Karpas-422 (cell line): ENCODE measurements at regions not wholly inside any gene's neighbourhood (a gene's known extent, or its start where the extent isn't known, plus 50 kb on each side); places are given as distances from the start of the nearest gene placed in this dataset.
"Not testable (repeated sequence)": the region's sequence is repeated elsewhere in the genome, so short reads cannot be mapped to it uniquely, and the experiment has no call there.

ENCODE experiments used
- DNase-seq: peaks from one replicate; pipeline ENCODE4 v3.0.0-alpha.2; 2015
- H2AFZ ChIP-seq: fragments of 200-600 bp; sonication (generic); 2 replicates; pipeline ENCODE4 v1.6.1; 2014; ENCODE audit warnings: antibody characterized with exemption, low read length, mixed read lengths
- H3K27ac ChIP-seq: fragments of 200-600 bp; sonication (generic); 2 replicates; pipeline ENCODE4 v1.5.1; 2014; ENCODE audit warnings: mild to moderate bottlenecking, low read length, moderate library complexity
- H3K27me3 ChIP-seq: fragments of 200-600 bp; sonication (generic); 2 replicates; pipeline ENCODE4 v1.6.1; 2014; ENCODE audit warnings: low read length, mixed read lengths
- H3K36me3 ChIP-seq: fragments of 200-600 bp; sonication (generic); 2 replicates; pipeline ENCODE4 v1.6.1; 2014; ENCODE audit warnings: low read length, mixed read lengths; ENCODE audit not compliant: insufficient read depth
- H3K4me1 ChIP-seq: fragments of 200-600 bp; sonication (generic); 2 replicates; pipeline ENCODE4 v1.6.1; 2014; ENCODE audit warnings: mild to moderate bottlenecking, low read length, mixed read lengths
- H3K4me2 ChIP-seq: fragments of 200-600 bp; sonication (generic); 2 replicates; pipeline ENCODE4 v1.6.1; 2014; ENCODE audit warnings: low read length, low read depth, mild to moderate bottlenecking; ENCODE audit not compliant: poor library complexity, severe bottlenecking
- H3K4me3 ChIP-seq: fragments of 200-600 bp; sonication (generic); 2 replicates; pipeline ENCODE4 v1.5.1; 2014; ENCODE audit warnings: mild to moderate bottlenecking, antibody characterized with exemption, low read length, mixed read lengths
- H3K79me2 ChIP-seq: fragments of 200-600 bp; sonication (generic); 2 replicates; pipeline ENCODE4 v1.6.1; 2014; ENCODE audit warnings: mild to moderate bottlenecking, low read length, mixed read lengths
- H3K9ac ChIP-seq: fragments of 200-600 bp; sonication (generic); 2 replicates; pipeline ENCODE4 v1.6.0; 2014; ENCODE audit warnings: low read length
- H3K9me2 ChIP-seq: fragments of 200-600 bp; sonication (generic), shearing (Covaris generic); replicated peaks from 2 replicates; pipeline ENCODE4 v1.6.0; 2014; ENCODE audit warnings: mild to moderate bottlenecking, low read length, moderate library complexity; ENCODE audit not compliant: insufficient read depth
- H3K9me3 ChIP-seq: fragments of 300-700, 200-600 bp; sonication (generic); 2 replicates; pipeline ENCODE4 v1.6.1; 2014; ENCODE audit warnings: low read length, mixed read lengths
- H4K20me1 ChIP-seq: fragments of 200-600 bp; sonication (generic); 2 replicates; pipeline ENCODE4 v1.6.1; 2014; ENCODE audit warnings: mild to moderate bottlenecking, antibody characterized with exemption, low read length, low read depth; ENCODE audit not compliant: insufficient read depth

DNA sequence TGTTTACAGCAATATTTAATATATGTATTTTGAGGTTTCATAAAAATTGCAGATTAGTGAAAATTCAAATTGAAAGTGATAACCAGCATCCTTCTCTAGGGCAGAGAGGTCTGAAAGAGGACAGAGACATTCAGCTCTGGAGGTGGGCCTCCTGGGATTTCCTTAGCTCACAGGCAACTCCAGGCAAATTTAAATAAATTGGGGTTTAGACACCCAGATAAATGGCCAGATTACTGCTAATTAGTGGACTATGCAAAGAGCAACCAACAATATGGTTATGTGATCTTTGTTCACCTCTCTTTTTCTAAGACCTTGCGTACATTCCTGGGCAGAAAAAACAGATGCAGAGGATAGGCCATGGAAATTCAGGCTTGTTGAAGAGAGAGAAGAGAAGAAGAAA lies 1282.8 kb upstream of the ACVR2A start:
- Histone ChIP-seq H3K9me2 (no peaks in the 10 kb centered on the region), H4K20me1 (no peaks in the 10 kb centered on the region), H2AFZ (no peak overlapping the region), H3K36me3 (no peaks in the 10 kb centered on the region), H3K9ac (no peak overlapping the region), H3K79me2 (no peaks in the 10 kb centered on the region), H3K27ac (no peak overlapping the region), H3K9me3 (no peaks in the 10 kb centered on the region), H3K4me2 (no peak overlapping the region), H3K4me1 (no peaks in the 10 kb centered on the region), H3K4me3 (no peak overlapping the region), H3K27me3 (no peaks in the 10 kb centered on the region)
- DNase-seq, result no peak

DNA sequence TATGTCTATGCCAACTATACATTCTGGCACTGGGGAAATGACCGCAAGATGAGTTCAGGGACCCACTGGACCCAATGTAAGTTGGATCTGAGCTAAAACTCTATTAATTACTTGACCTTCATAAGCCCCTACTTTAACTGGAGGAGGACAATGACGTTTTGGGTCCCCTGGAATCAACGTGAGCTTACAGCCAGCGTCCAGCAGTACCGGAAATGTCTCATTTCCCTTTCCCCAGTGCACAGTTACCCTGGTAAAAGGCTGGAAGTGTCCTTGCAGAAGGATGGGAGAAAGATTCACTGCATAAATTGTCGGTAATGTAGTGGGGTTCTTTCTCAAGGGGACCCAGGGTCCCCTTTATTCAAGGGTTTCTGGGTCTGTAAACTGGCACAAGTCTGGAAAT lies 1297.6 kb upstream of the ACVR2A start:
- no peak overlapping the region for H3K27ac ChIP-seq
- no peaks in the 10 kb centered on the region for H3K9me2 ChIP-seq
- DNase-seq, result no peak
- H3K9ac ChIP-seq, result no peak overlapping the region
- no peaks in the 10 kb centered on the region for H3K9me3 ChIP-seq
- no peaks in the 10 kb centered on the region for H3K79me2 ChIP-seq
- no peak overlapping the region for H2AFZ ChIP-seq
- no peaks in the 10 kb centered on the region for H3K4me1 ChIP-seq
- H3K27me3 ChIP-seq, result no peaks in the 10 kb centered on the region
- H3K36me3 ChIP-seq, result no peaks in the 10 kb centered on the region
- H3K4me3 ChIP-seq, result no peak overlapping the region
- H3K4me2 ChIP-seq, result no peak overlapping the region
- H4K20me1 ChIP-seq, result no peaks in the 10 kb centered on the region

DNA sequence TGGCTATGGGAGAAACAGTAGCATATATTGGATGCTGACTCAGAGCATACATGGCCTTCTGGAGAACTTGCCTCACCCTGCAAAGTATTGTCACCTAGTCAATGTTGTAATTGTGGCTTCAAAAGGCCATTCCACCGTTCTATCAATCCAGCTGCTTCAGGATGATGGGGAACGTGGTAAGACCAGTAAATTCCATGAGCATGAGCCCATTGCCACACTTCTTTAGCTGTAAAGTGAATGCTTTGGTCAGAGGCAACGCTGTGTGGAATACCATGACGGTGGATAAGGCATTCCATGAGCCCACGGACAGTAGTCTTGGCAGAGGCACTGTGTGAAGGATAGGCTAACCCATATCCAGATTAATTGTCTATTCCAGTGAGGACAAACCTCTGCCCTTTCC lies 1300.1 kb upstream of the ACVR2A start:
- Histone ChIP-seq H3K4me3 (no peak overlapping the region), H4K20me1 (no peaks in the 10 kb centered on the region), H3K9me3 (no peaks in the 10 kb centered on the region), H2AFZ (no peak overlapping the region), H3K4me1 (no peaks in the 10 kb centered on the region), H3K9me2 (no peaks in the 10 kb centered on the region), H3K4me2 (no peak overlapping the region), H3K27ac (no peak overlapping the region), H3K27me3 (no peaks in the 10 kb centered on the region), H3K79me2 (no peaks in the 10 kb centered on the region), H3K36me3 (no peaks in the 10 kb centered on the region), H3K9ac (no peak overlapping the region)
- DNase-seq, result no peak

DNA sequence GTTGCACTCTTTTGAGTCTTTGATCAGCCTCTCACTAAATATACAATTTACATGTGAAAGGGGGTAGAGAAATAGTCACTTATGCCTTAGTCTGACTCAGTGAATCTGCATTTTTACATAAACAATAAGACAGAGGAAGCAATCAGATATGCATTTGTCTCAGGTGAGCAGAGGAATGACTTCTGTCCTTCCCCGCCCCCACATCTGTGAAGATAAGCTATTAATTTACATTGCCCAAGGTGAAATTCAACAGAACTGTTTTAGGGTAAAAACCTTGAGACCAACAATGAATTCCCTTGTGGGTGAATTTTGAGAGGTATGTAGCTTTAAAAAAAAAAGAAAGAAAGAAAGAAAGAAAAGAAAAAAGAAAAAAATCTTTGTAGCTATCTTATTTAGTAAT lies 1302.9 kb upstream of the ACVR2A start:
- H3K4me2 ChIP-seq, result no peak overlapping the region
- no peak for DNase-seq
- no peaks in the 10 kb centered on the region for H4K20me1 ChIP-seq
- no peaks in the 10 kb centered on the region for H3K79me2 ChIP-seq
- no peak overlapping the region for H3K4me3 ChIP-seq
- no peaks in the 10 kb centered on the region for H3K9me3 ChIP-seq
- no peak overlapping the region for H3K27ac ChIP-seq
- H3K9me2 ChIP-seq, result no peaks in the 10 kb centered on the region
- no peak overlapping the region for H3K9ac ChIP-seq
- H3K36me3 ChIP-seq, result no peaks in the 10 kb centered on the region
- no peaks in the 10 kb centered on the region for H3K27me3 ChIP-seq
- no peak overlapping the region for H2AFZ ChIP-seq
- no peaks in the 10 kb centered on the region for H3K4me1 ChIP-seq

DNA sequence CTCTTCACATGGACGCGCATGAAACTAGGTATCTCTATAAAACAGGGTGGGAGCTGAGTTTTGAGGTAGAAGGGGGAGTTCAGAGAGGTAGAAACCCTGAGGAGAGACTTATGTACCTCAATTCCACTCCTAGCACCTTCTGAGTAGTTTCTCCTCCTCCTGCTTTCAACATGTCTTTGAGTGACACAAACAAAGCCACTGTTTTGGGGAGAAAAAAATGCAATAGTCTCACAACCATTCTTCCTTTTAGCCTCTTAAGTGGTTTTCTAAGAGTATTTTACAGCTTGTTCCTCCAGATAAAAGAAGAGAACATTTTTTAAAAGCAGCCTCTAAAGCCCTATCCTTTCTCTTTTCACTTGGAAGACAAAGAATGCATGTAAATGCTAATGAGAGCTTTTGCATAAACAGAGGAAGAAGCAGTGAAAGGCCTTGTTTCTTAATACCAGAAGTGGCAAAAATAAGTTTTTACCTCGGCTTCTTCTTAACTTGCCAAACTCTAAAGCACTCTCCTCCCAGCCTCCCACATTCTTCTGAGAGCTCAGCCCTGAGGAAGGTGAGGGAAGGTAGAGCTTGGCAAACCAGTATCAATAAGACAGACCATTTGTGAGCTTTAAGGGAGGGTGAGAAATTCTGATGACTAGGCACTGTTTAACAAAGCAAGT lies 1304.4 kb upstream of the ACVR2A start:
- Histone ChIP-seq H3K4me2 (no peak overlapping the region), H4K20me1 (no peaks in the 10 kb centered on the region), H3K36me3 (no peaks in the 10 kb centered on the region), H3K9me3 (no peaks in the 10 kb centered on the region), H2AFZ (no peak overlapping the region), H3K4me3 (no peak overlapping the region), H3K4me1 (no peaks in the 10 kb centered on the region), H3K9ac (no peak overlapping the region), H3K27ac (no peak overlapping the region), H3K27me3 (no peaks in the 10 kb centered on the region), H3K79me2 (no peaks in the 10 kb centered on the region), H3K9me2 (no peaks in the 10 kb centered on the region)
- no peak for DNase-seq

DNA sequence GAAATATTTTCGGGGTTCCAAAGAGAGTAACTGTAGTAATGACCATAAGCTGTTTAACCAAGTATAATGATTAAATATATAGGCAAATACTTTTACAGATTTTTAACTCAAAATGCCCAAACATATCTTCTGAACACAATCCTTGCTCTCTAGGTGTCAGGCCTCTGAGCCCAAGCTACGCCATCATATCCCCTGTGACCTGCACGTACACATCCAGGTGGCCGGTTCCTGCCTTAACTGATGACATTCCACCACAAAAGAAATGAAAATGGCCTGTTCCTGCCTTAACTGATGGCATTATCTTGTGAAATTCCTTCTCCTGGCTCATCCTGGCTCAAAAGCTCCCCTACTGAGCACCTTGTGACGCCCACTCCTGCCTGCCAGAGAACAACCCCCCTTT lies 1305.1 kb upstream of the ACVR2A start:
- H3K79me2 ChIP-seq, H3K4me1 ChIP-seq, H3K36me3 ChIP-seq, H3K9me2 ChIP-seq, H2AFZ ChIP-seq, H3K27me3 ChIP-seq, H3K27ac ChIP-seq, H3K4me3 ChIP-seq, H4K20me1 ChIP-seq, H3K4me2 ChIP-seq, DNase-seq, H3K9ac ChIP-seq, H3K9me3 ChIP-seq: not testable (repeated sequence)

DNA sequence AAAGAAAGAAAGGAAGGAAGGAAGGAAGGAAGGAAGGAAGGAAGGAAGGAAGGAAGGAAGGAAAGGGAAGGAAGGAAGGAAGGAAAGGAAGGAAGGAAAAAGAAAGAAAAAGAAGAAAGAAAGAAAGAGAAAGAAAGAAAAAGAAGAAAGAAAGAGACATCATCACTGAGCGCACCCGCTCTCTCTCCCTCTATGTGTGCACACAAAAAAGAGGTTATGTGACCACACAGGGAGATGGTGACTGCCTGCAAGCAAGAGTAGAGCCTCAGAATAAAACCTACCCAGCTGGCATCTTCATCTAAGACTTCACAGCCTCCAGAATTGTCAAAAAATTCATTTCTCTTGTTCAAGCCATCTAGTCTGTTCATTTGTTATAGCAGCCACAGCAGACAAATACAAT lies 1307.4 kb upstream of the ACVR2A start:
- no peaks in the 10 kb centered on the region for H3K9me3 ChIP-seq

DNA sequence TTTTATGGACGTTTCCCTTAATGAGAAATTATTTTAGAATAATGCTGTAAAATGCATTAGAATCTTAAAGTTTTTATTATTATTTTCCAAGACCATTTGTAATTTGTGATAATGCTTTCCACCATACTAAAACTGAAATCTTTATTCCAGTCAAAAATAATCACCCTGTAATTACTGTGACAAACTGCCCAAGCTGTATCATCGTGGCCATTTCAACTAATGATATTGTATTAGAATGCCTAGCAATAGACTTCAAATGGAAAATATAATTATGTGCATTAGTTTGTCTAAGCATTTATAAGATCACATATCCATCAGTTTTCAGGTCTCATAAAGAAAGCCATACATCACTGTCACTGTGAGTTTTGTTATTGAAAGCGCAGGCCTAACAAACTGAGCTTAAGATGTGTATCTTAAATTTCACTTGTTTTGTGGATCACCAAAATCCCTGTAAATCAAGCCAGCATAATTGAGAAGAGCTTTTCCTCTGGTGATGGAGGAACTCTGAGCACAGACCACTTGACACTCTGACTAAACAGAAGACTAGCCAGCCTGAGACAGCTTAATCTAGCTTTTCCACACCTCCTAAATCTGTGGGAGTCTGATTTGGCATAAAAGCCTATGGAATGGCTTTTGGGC lies 1312.2 kb upstream of the ACVR2A start:
- Histone ChIP-seq H3K4me1 (no peaks in the 10 kb centered on the region), H3K9me2 (no peaks in the 10 kb centered on the region), H3K9ac (no peak overlapping the region), H3K27me3 (no peaks in the 10 kb centered on the region), H3K4me3 (no peak overlapping the region), H3K27ac (no peak overlapping the region), H3K79me2 (no peaks in the 10 kb centered on the region), H3K36me3 (no peaks in the 10 kb centered on the region), H2AFZ (no peak overlapping the region), H3K4me2 (no peak overlapping the region), H4K20me1 (no peaks in the 10 kb centered on the region), H3K9me3 (no peaks in the 10 kb centered on the region)
- DNase-seq, result no peak

More for the DNA sequence above, 1307.4 kb upstream of the ACVR2A start:
- Histone ChIP-seq H3K4me2 (no peak overlapping the region), H3K9ac (no peak overlapping the region), H3K79me2 (no peaks in the 10 kb centered on the region), H4K20me1 (no peaks in the 10 kb centered on the region), H2AFZ (no peak overlapping the region), H3K27me3 (no peaks in the 10 kb centered on the region), H3K9me2 (no peaks in the 10 kb centered on the region), H3K4me3 (no peak overlapping the region), H3K36me3 (no peaks in the 10 kb centered on the region), H3K4me1 (no peaks in the 10 kb centered on the region), H3K27ac (no peak overlapping the region)
- DNase-seq, result no peak
